K562 (cell line): ENCODE measurements at regions not wholly inside any gene's neighbourhood (a gene's known extent, or its start where the extent isn't known, plus 50 kb on each side); places are given as distances from the start of the nearest gene placed in this dataset.

Source experiments
- ATAC-seq: fragments of 200-7000 bp; cut with Tn5 transposase; 3 replicates; pipeline ENCODE4 v1.9.1; 2020; ENCODE audit warnings: moderate library complexity
- BruUV-seq: library from RNA; stranded (reverse); fragments of 400-500 nt; replicated peaks from 2 replicates; lab custom pipeline; 2021; lab: Mats Ljungman, UMichigan
- CTCF ChIA-PET: fragments of 300-600 bp; formaldehyde crosslinking; extraction: SDS; loops from one replicate; lab custom pipeline; 2021; ENCODE audit warnings: low intra/inter-chr PET ratio; lab: Yijun Ruan, JAX
- POLR2A ChIA-PET: fragments of 300-600, 350-650 bp; sonication (Branson Sonifier 250); formaldehyde crosslinking; extraction: SDS; loops from one replicate; lab custom pipeline; 2021; ENCODE audit warnings: antibody characterized with exemption, inconsistent platforms; lab: Yijun Ruan, JAX
- DNase-seq, 4 experiments: peaks; one replicate each; pipeline versions ENCODE4 v3.0.0 to v3.0.0-alpha.2; 2011 to 2018; ENCODE audit warnings: low spot score in 3 of 4, mixed read lengths in 3 of 4; ENCODE audit errors: extremely low read depth in 1 of 4
- FAIRE-seq: peaks from 2 replicates; lab custom pipeline; 2011; peaks lifted over from hg19 to GRCh38; lab: Jason Lieb, UNC
- H2AFZ ChIP-seq: 2 replicates; pipeline ENCODE4 v1.6.0; 2011; ENCODE audit warnings: low read depth, low read length, control low read depth, inconsistent platforms
- H3K27ac ChIP-seq: fragments of 200-600 bp; 3 replicates; pipeline ENCODE4 v1.8.0; 2011; ENCODE audit warnings: low read depth, mild to moderate bottlenecking, control low read depth, inconsistent platforms, low read length, moderate library complexity, mixed read lengths; ENCODE audit errors: extremely low read depth
- H3K27me3 ChIP-seq, 2 experiments: fragments of 300-600 bp in 1 of 2; 2 replicates in 1 of 2; 3 replicates in 1 of 2; pipeline versions ENCODE4 v1.6.0 to v1.8.0; 2011; ENCODE audit warnings: inconsistent platforms in 2 of 2, low read length in 2 of 2, mild to moderate bottlenecking in 1 of 2, mixed read lengths in 1 of 2, moderate library complexity in 1 of 2; ENCODE audit not compliant: control insufficient read depth in 2 of 2, insufficient read depth in 2 of 2
- H3K36me3 ChIP-seq: fragments of 300-600 bp; 3 replicates; pipeline ENCODE4 v1.8.0; 2011; ENCODE audit warnings: mild to moderate bottlenecking, low read length, inconsistent platforms; ENCODE audit not compliant: control insufficient read depth, insufficient read depth
- H3K4me1 ChIP-seq, 2 experiments: fragments of 200-600 bp in 1 of 2; replicated peaks in 1 of 2; 2 replicates in 1 of 2; 3 replicates in 1 of 2; pipeline versions ENCODE4 v1.5.1 to v1.8.0; 2011; ENCODE audit warnings: inconsistent platforms in 2 of 2, low read length in 2 of 2, mild to moderate bottlenecking in 1 of 2, mixed read lengths in 1 of 2, moderate library complexity in 1 of 2; ENCODE audit not compliant: control insufficient read depth in 2 of 2, insufficient read depth in 2 of 2
- H3K4me2 ChIP-seq: 2 replicates; pipeline ENCODE4 v1.6.1; 2011; ENCODE audit warnings: low read length, control low read depth, inconsistent platforms, mixed read lengths; ENCODE audit not compliant: insufficient read depth
- H3K4me3 ChIP-seq: fragments of 200-600 bp; sonication (generic), shearing (Covaris generic); 2 replicates; pipeline ENCODE4 v1.5.1; 2016; ENCODE audit warnings: control low read depth, inconsistent platforms
- H3K79me2 ChIP-seq: fragments of 200-600 bp; 3 replicates; pipeline ENCODE4 v1.8.0; 2011; ENCODE audit warnings: low read length, inconsistent platforms; ENCODE audit not compliant: control insufficient read depth, insufficient read depth
- H3K9ac ChIP-seq, 2 experiments: 2 replicates each; pipeline versions ENCODE4 v1.6.0 to v1.6.1; 2011; ENCODE audit warnings: low read depth in 2 of 2, low read length in 2 of 2, control low read depth in 1 of 2, inconsistent platforms in 1 of 2, mild to moderate bottlenecking in 1 of 2, mixed read lengths in 1 of 2; ENCODE audit not compliant: insufficient read depth in 1 of 2
- H3K9me1 ChIP-seq: one replicate; pipeline ENCODE4 v1.6.0; 2011; ENCODE audit warnings: inconsistent platforms, mild to moderate bottlenecking, low read length, moderate library complexity; ENCODE audit not compliant: control insufficient read depth, insufficient read depth
- H3K9me3 ChIP-seq: replicated peaks from 2 replicates; pipeline ENCODE4 v1.5.1; 2011; ENCODE audit warnings: low read depth, low read length, inconsistent platforms; ENCODE audit not compliant: control insufficient read depth, insufficient read depth
- H4K20me1 ChIP-seq: replicated peaks from 2 replicates; pipeline ENCODE4 v1.6.1; 2011; ENCODE audit warnings: low read length, inconsistent platforms, mixed read lengths; ENCODE audit not compliant: control insufficient read depth, insufficient read depth
- CBX5 ChIP-seq: IDR thresholded peaks from 2 replicates; pipeline ENCODE4 v1.6.1; 2014; ENCODE audit warnings: low read depth, borderline replicate concordance
- GATA2 ChIP-seq: sonication (generic); formaldehyde crosslinking; IDR thresholded peaks from 2 replicates; pipeline ENCODE4 v1.4.0; 2020; ENCODE audit warnings: mild to moderate bottlenecking, missing genetic modification reagents
- MCM3 ChIP-seq: fragments of 450-650 bp; IDR thresholded peaks from 2 replicates; pipeline ENCODE4 v1.6.1; 2016
- MIER1 ChIP-seq: fragments of 450-650 bp; IDR thresholded peaks from 2 replicates; pipeline ENCODE4 v1.6.1; 2016; ENCODE audit warnings: antibody characterized with exemption, mild to moderate bottlenecking, low read depth
- NR4A1 ChIP-seq, 2 experiments: fragments of 250-450 bp in 1 of 2; fragments of 450-650 bp in 1 of 2; sonication (Bioruptor Pico) in 1 of 2; IDR thresholded peaks; 2 replicates each; pipeline versions ENCODE4 v1.4.0 to v1.6.1; 2016 to 2020; ENCODE audit warnings: mild to moderate bottlenecking in 2 of 2, missing compliant biosample characterization in 1 of 2, missing genetic modification characterization in 1 of 2, moderate library complexity in 1 of 2
- PHF21A ChIP-seq: fragments of 450-650 bp; IDR thresholded peaks from 2 replicates; pipeline ENCODE4 v1.6.1; 2017; ENCODE audit warnings: low read depth, borderline replicate concordance
- RBM15 ChIP-seq: fragments of 200-400 bp; formaldehyde crosslinking; IDR thresholded peaks from 2 replicates; pipeline ENCODE4 v1.6.1; 2018; ENCODE audit warnings: mild to moderate bottlenecking, low read length, moderate library complexity; ENCODE audit not compliant: insufficient read depth
- RBM39 ChIP-seq: fragments of 200-400 bp; formaldehyde crosslinking; optimal IDR thresholded peaks from 2 replicates; pipeline ENCODE3; 2018; ENCODE audit warnings: low read depth, low read length
- SNRNP70 ChIP-seq: fragments of 200-400 bp; formaldehyde crosslinking; optimal IDR thresholded peaks from 2 replicates; pipeline ENCODE3; 2017; ENCODE audit warnings: low read depth, low read length
- SP2 ChIP-seq: IDR thresholded peaks from 2 replicates; pipeline ENCODE4 v1.6.1; 2011; ENCODE audit warnings: mild to moderate bottlenecking, low read depth, low read length, moderate library complexity; ENCODE audit not compliant: poor library complexity, severe bottlenecking; ENCODE audit errors: extremely low read depth
- ZBTB12 ChIP-seq: fragments of 250-450 bp; sonication (Bioruptor Pico); IDR thresholded peaks from 2 replicates; pipeline ENCODE4 v1.4.0; 2020
- ZBTB33 ChIP-seq: sonication (generic); formaldehyde crosslinking; IDR thresholded peaks from 2 replicates; pipeline ENCODE4 v1.8.1; 2023; ENCODE audit warnings: mild to moderate bottlenecking, missing genetic modification reagents
- ZFX ChIP-seq: sonication (generic); formaldehyde crosslinking; IDR thresholded peaks from 2 replicates; pipeline ENCODE4 v1.8.0; 2022; ENCODE audit warnings: mild to moderate bottlenecking, missing genetic modification reagents, moderate library complexity
- ZNF134 ChIP-seq: fragments of 250-450 bp; sonication (Bioruptor Pico); conservative IDR thresholded peaks from 2 replicates; pipeline ENCODE4 v1.4.0; 2020
- ZNF175 ChIP-seq: fragments of 200-800 bp; sonication (Bioruptor generic); IDR thresholded peaks from 2 replicates; pipeline ENCODE4 v1.6.1; 2016; ENCODE audit warnings: low read depth, mild to moderate bottlenecking, missing genetic modification characterization, missing compliant biosample characterization
- ZNF766 ChIP-seq: fragments of 200-800 bp; sonication (Bioruptor generic); conservative IDR thresholded peaks from 2 replicates; pipeline ENCODE4 v1.6.1; 2016; ENCODE audit warnings: missing genetic modification characterization, missing compliant biosample characterization
- WGBS: fragments of 100-300 bp; shearing (Covaris generic); methylation state at CpG from one replicate; pipeline ENCODE4 v1.1.6; 2016; ENCODE audit warnings: low coverage, mixed read lengths; ENCODE audit not compliant: insufficient coverage; ENCODE audit errors: missing lambda C conversion rate; 5-methylcytosine and 5-hydroxymethylcytosine counted together
- in situ Hi-C: fragments of 300-500 bp; cut with MboI; formaldehyde crosslinking; loops from 4 replicates; pipeline ENCODE4 v1.15.0; 2018; ENCODE audit warnings: inconsistent platforms, mixed read lengths
- intact Hi-C: fragments of 100-400 bp; cut with micrococcal nuclease; formaldehyde crosslinking; loops from 2 replicates; pipeline ENCODE4 v1.14.2; 2022
- TF ChIP-seq, protein P1 (sequence below): fragments of 450-650 bp; IDR thresholded peaks from 2 replicates; pipeline ENCODE4 v1.6.1; 2018; ENCODE audit not compliant: partially characterized antibody

DNA sequence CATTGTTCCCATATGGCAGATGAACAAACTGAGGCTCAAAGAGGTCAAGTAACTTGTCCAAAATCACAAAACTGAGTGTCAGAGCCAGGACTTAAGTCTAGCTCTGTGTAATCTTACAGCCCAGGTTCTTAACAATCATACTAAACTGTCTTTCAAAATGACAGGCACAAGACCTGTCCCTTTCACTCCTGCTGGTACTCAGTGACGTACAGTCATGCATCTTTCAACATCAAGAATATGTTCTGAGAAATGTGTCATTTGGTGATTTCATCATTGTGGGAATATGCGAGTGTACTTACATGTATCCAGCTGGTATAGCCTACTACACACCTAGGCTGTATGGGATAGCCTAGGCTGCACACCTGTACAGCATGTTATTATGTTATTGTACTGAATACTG, 646.8 kb upstream of the WWC1 start:
- ATAC-seq (no peak), DNase-seq (no peak), FAIRE-seq (no peak)
- ChIA-PET POLR2A (no interaction called here), CTCF (no interaction called here)
- Histone ChIP-seq H3K36me3 (no peaks in the 10 kb centered on the region), H3K9me3 (no peaks in the 10 kb centered on the region), H3K9ac (no peak overlapping the region), H3K27me3 (no peaks in the 10 kb centered on the region), H3K4me2 (no peak overlapping the region), H4K20me1 (no peaks in the 10 kb centered on the region), H3K79me2 (no peaks in the 10 kb centered on the region), H3K27ac (no peak overlapping the region), H3K4me1 (no peaks in the 10 kb centered on the region), H2AFZ (no peak overlapping the region), H3K4me3 (no peak overlapping the region), H3K9me1 (no peaks in the 10 kb centered on the region)
- BruUV-seq: no TSS peak
- intact Hi-C loops: no loop called here
- in situ Hi-C loops: no loop called here
- no peak for TF ChIP-seq PHF21A
- TF ChIP-seq ZNF175 (CRISPR knock-in tag): no peak
- TF ChIP-seq ZFX (CRISPR knock-in tag): no peak
- no peak for TF ChIP-seq MCM3
- no peak for TF ChIP-seq SP2
- no peak for TF ChIP-seq RBM15
- no peak for TF ChIP-seq NR4A1 (CRISPR knock-in tag; IDR thresholded peaks at IDR 0.05)
- TF ChIP-seq NR4A1 (tag; IDR thresholded peaks at IDR 0.05): no peak
- TF ChIP-seq GATA2 (CRISPR knock-in tag): no peak
- no peak for TF ChIP-seq SNRNP70
- TF ChIP-seq CBX5: no peak
- TF ChIP-seq ZBTB12 (CRISPR knock-in tag): no peak
- TF ChIP-seq ZNF766 (CRISPR knock-in tag): no peak
- no peak for TF ChIP-seq MIER1
- no peak for TF ChIP-seq ZNF134 (CRISPR knock-in tag)
- no peak for TF ChIP-seq RBM39
- TF ChIP-seq, protein P1, sequence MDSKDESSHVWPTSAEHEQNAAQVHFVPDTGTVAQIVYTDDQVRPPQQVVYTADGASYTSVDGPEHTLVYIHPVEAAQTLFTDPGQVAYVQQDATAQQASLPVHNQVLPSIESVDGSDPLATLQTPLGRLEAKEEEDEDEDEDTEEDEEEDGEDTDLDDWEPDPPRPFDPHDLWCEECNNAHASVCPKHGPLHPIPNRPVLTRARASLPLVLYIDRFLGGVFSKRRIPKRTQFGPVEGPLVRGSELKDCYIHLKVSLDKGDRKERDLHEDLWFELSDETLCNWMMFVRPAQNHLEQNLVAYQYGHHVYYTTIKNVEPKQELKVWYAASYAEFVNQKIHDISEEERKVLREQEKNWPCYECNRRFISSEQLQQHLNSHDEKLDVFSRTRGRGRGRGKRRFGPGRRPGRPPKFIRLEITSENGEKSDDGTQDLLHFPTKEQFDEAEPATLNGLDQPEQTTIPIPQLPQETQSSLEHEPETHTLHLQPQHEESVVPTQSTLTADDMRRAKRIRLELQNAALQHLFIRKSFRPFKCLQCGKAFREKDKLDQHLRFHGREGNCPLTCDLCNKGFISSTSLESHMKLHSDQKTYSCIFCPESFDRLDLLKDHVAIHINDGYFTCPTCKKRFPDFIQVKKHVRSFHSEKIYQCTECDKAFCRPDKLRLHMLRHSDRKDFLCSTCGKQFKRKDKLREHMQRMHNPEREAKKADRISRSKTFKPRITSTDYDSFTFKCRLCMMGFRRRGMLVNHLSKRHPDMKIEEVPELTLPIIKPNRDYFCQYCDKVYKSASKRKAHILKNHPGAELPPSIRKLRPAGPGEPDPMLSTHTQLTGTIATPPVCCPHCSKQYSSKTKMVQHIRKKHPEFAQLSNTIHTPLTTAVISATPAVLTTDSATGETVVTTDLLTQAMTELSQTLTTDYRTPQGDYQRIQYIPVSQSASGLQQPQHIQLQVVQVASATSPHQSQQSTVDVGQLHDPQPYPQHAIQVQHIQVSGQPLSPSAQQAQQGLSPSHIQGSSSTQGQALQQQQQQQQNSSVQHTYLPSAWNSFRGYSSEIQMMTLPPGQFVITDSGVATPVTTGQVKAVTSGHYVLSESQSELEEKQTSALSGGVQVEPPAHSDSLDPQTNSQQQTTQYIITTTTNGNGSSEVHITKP: no peak
- TF ChIP-seq ZBTB33: no peak
- 0% methylated on average over 2 of the region's 2 CpGs for WGBS
